SK-N-SH (cell line): ENCODE measurements at regions not wholly inside any gene's neighbourhood (a gene's known extent, or its start where the extent isn't known, plus 50 kb on each side); places are given as distances from the start of the nearest gene placed in this dataset.

Experiments used
- CTCF ChIA-PET: fragments of 300-600, 350-600 bp; formaldehyde crosslinking; extraction: SDS; loops from one replicate; lab custom pipeline; 2021; lab: Yijun Ruan, JAX
- POLR2A ChIA-PET: fragments of 350-600 bp; sonication (Branson Sonifier 250); formaldehyde crosslinking; extraction: SDS; loops from one replicate; lab custom pipeline; 2020; ENCODE audit warnings: antibody characterized with exemption, inconsistent platforms; lab: Yijun Ruan, JAX
- DNase-seq: peaks from one replicate; pipeline ENCODE4 v3.0.0; 2012
- H2AFZ ChIP-seq: fragments of 200-600 bp; sonication (generic); 2 replicates; pipeline ENCODE4 v1.8.1; 2016; ENCODE audit warnings: antibody characterized with exemption, mild to moderate bottlenecking, low read depth
- H3F3A ChIP-seq: fragments of 200-600 bp; sonication (generic); replicated peaks from 2 replicates; pipeline ENCODE3; 2016; ENCODE audit warnings: antibody characterized with exemption, mild to moderate bottlenecking; ENCODE audit not compliant: insufficient read depth
- H3K27ac ChIP-seq, 2 experiments: fragments of 200-500 bp in 1 of 2; fragments of 200-600 bp in 1 of 2; sonication (Bioruptor generic) in 1 of 2; sonication (generic), shearing (Covaris generic) in 1 of 2; 2 replicates each; pipeline versions ENCODE4 v1.5.1 to v1.6.1; 2014 to 2016; ENCODE audit warnings: low read depth in 2 of 2, inconsistent platforms in 1 of 2, low read length in 1 of 2, mild to moderate bottlenecking in 1 of 2, mixed read lengths in 1 of 2
- H3K27me3 ChIP-seq: fragments of 200-600 bp; sonication (generic), shearing (Covaris generic); 2 replicates; pipeline ENCODE4 v1.6.1; 2016; ENCODE audit warnings: mixed run types; ENCODE audit not compliant: insufficient read depth
- H3K36me3 ChIP-seq, 2 experiments: fragments of 200-500 bp in 1 of 2; fragments of 200-600 bp in 1 of 2; sonication (Bioruptor generic) in 1 of 2; sonication (generic) in 1 of 2; replicated peaks in 1 of 2; 2 replicates each; pipeline versions ENCODE3 to v1.5.1; 2014 to 2016; ENCODE audit warnings: low read length in 1 of 2, mild to moderate bottlenecking in 1 of 2; ENCODE audit not compliant: insufficient read depth in 2 of 2, control insufficient read depth in 1 of 2
- H3K4me1 ChIP-seq, 2 experiments: fragments of 200-500 bp in 1 of 2; fragments of 200-600 bp in 1 of 2; sonication (Bioruptor generic) in 1 of 2; sonication (generic), shearing (Covaris generic) in 1 of 2; 2 replicates each; pipeline versions ENCODE4 v1.5.1 to v1.6.1; 2014 to 2016; ENCODE audit warnings: low read depth in 1 of 2, low read length in 1 of 2, mixed run types in 1 of 2; ENCODE audit not compliant: insufficient read depth in 2 of 2, control insufficient read depth in 1 of 2
- H3K4me2 ChIP-seq: fragments of 200-600 bp; sonication (generic), shearing (Covaris generic); 2 replicates; pipeline ENCODE4 v1.6.1; 2017; ENCODE audit warnings: mixed run types
- H3K4me3 ChIP-seq, 2 experiments: fragments of 200-500 bp in 1 of 2; fragments of 200-600 bp in 1 of 2; sonication (Bioruptor generic) in 1 of 2; sonication (generic), shearing (Covaris generic) in 1 of 2; 2 replicates each; pipeline versions ENCODE4 v1.5.1 to v1.8.1; 2014 to 2016; ENCODE audit warnings: low read depth in 2 of 2, inconsistent platforms in 1 of 2, low read length in 1 of 2, mild to moderate bottlenecking in 1 of 2, mixed read lengths in 1 of 2, moderate library complexity in 1 of 2
- H3K79me2 ChIP-seq: fragments of 200-600 bp; sonication (generic); 2 replicates; pipeline ENCODE4 v1.8.1; 2017; ENCODE audit warnings: mild to moderate bottlenecking; ENCODE audit not compliant: insufficient read depth
- H3K9ac ChIP-seq: fragments of 200-600 bp; sonication (generic); 2 replicates; pipeline ENCODE4 v1.6.1; 2017; ENCODE audit warnings: mixed run types
- H3K9me2 ChIP-seq: fragments of 200-600 bp; sonication (generic); 2 replicates; pipeline ENCODE4 v1.6.1; 2017; ENCODE audit warnings: mixed run types
- H3K9me3 ChIP-seq: fragments of 200-600 bp; sonication (generic); 2 replicates; pipeline ENCODE4 v1.6.1; 2017; ENCODE audit warnings: mixed run types, mild to moderate bottlenecking, moderate library complexity
- H4K20me1 ChIP-seq: fragments of 200-600 bp; sonication (generic); 2 replicates; pipeline ENCODE4 v1.6.1; 2017; ENCODE audit warnings: mild to moderate bottlenecking, mixed run types; ENCODE audit not compliant: insufficient read depth
- CTCF ChIP-seq: fragments of 200-600 bp; sonication (generic); IDR thresholded peaks from 2 replicates; pipeline ENCODE4 v1.6.1; 2017; ENCODE audit warnings: antibody characterized with exemption, mild to moderate bottlenecking, moderate library complexity
- ELF1 ChIP-seq: IDR thresholded peaks from 2 replicates; pipeline ENCODE4 v1.4.0; 2012
- FOXJ3 ChIP-seq: sonication (generic); formaldehyde crosslinking; IDR thresholded peaks from 2 replicates; pipeline ENCODE4 v1.5.1; 2020; ENCODE audit warnings: mild to moderate bottlenecking, missing genetic modification reagents
- GABPA ChIP-seq: IDR thresholded peaks from 2 replicates; pipeline ENCODE4 v1.4.0; 2012; ENCODE audit warnings: low read depth, mild to moderate bottlenecking
- GATA2 ChIP-seq: sonication (generic); formaldehyde crosslinking; IDR thresholded peaks from 2 replicates; pipeline ENCODE4 v1.5.0; 2020; ENCODE audit warnings: mild to moderate bottlenecking, missing genetic modification reagents
- JUND ChIP-seq: IDR thresholded peaks from 2 replicates; pipeline ENCODE4 v1.4.0; 2012
- MEF2A ChIP-seq: IDR thresholded peaks from 2 replicates; pipeline ENCODE4 v1.4.0; 2012; ENCODE audit warnings: low read depth, borderline replicate concordance
- POLR2AphosphoS5 ChIP-seq: IDR thresholded peaks from 2 replicates; pipeline ENCODE4 v1.6.1; 2012; ENCODE audit warnings: low read depth, low read length
- RAD21 ChIP-seq: IDR thresholded peaks from 2 replicates; pipeline ENCODE4 v1.6.1; 2012; ENCODE audit warnings: mild to moderate bottlenecking, low read length
- SMC3 ChIP-seq: IDR thresholded peaks from 2 replicates; pipeline ENCODE4 v1.6.1; 2012; ENCODE audit warnings: low read depth, low read length, improper control_type of control experiment
- TCF12 ChIP-seq: IDR thresholded peaks from 2 replicates; pipeline ENCODE4 v1.4.0; 2012
- TEAD4 ChIP-seq: IDR thresholded peaks from 2 replicates; pipeline ENCODE4 v1.4.0; 2012; ENCODE audit warnings: mild to moderate bottlenecking, borderline replicate concordance; ENCODE audit not compliant: insufficient read depth
- USF2 ChIP-seq: fragments of 150-350 bp; IDR thresholded peaks from 2 replicates; pipeline ENCODE4 v1.6.1; 2017; ENCODE audit warnings: antibody characterized with exemption, low read length, low read depth, borderline replicate concordance
- ZBTB33 ChIP-seq: IDR thresholded peaks from 2 replicates; pipeline ENCODE4 v1.4.0; 2012; ENCODE audit warnings: low read depth, borderline replicate concordance
- WGBS: methylation state at CpG from one replicate; pipeline ENCODE4 v1.1.6; 2017; ENCODE audit warnings: low lambda C conversion rate; 5-methylcytosine and 5-hydroxymethylcytosine counted together

- H3K36me3 ChIP-seq: no peaks in the 10 kb centered on the region
- no peaks in the 10 kb centered on the region; a peak in 1 of 4 replicates for H3K4me1 ChIP-seq
- no peak overlapping the region for H2AFZ ChIP-seq
- DNase-seq: no peak
- no peaks in the 10 kb centered on the region for H4K20me1 ChIP-seq
- H3F3A ChIP-seq: no peaks in the 10 kb centered on the region
- no peak overlapping the region for H3K4me3 ChIP-seq
- no peak overlapping the region for H3K4me2 ChIP-seq
- 54% methylated on average over 3 of the region's 3 CpGs for WGBS
- ChIA-PET CTCF (no interaction called here), POLR2A (no interaction called here)
- no peak overlapping the region for H3K27ac ChIP-seq
- H3K79me2 ChIP-seq: no peaks in the 10 kb centered on the region
- TF ChIP-seq GATA2 (CRISPR knock-in tag): no peak
- TF ChIP-seq ELF1: no peak
- no peak for TF ChIP-seq ZBTB33
- no peak for TF ChIP-seq FOXJ3 (CRISPR knock-in tag)
- no peak for TF ChIP-seq TEAD4
- TF ChIP-seq TCF12: no peak
- no peak for TF ChIP-seq USF2
- no peak for TF ChIP-seq CTCF
- no peak for TF ChIP-seq SMC3
- TF ChIP-seq GABPA: no peak
- TF ChIP-seq JUND: no peak
- TF ChIP-seq POLR2AphosphoS5: no peak
- TF ChIP-seq MEF2A: no peak
- TF ChIP-seq RAD21: no peak
- H3K27me3 ChIP-seq: no peaks in the 10 kb centered on the region; the same call in 1 of the 2 replicates
- H3K9ac ChIP-seq: no peak overlapping the region
- H3K9me3 ChIP-seq: no peaks in the 10 kb centered on the region
- H3K9me2 ChIP-seq: no peaks in the 10 kb centered on the region
Measured at GRCh38 chr9:108270561-108270960, 585.2 kb downstream of the ACTL7B start.

GRCh38 chr9:108270051-108270450 is 585.7 kb downstream of the ACTL7B start:
- Histone ChIP-seq H3K4me3 (no peak overlapping the region), H3K9ac (no peak overlapping the region), H2AFZ (no peak overlapping the region)
- TF ChIP-seq TCF12 (peak; percentile 29; the same call in 1 of the 2 replicates), ELF1 (no peak)
- TF ChIP-seq, all 33 proteins: peak for 1
- Histone ChIP-seq H3K4me2 (no peak overlapping the region), H3K4me1 (no peaks in the 10 kb centered on the region; a peak in 1 of 4 replicates), H3K27ac (no peak overlapping the region), H3K36me3 (no peaks in the 10 kb centered on the region), H4K20me1 (no peaks in the 10 kb centered on the region), H3K27me3 (no peaks in the 10 kb centered on the region; the same call in 1 of the 2 replicates), H3K9me3 (no peaks in the 10 kb centered on the region), H3F3A (no peaks in the 10 kb centered on the region), H3K9me2 (no peaks in the 10 kb centered on the region), H3K79me2 (no peaks in the 10 kb centered on the region)
- no CpG with 5 or more reads among the region's 1 CpG for WGBS
- DNase-seq: no peak
- CTCF ChIA-PET: no interaction called here
- POLR2A ChIA-PET: no interaction called here
